ENCODE measurements at regions not wholly inside any gene's neighbourhood (a gene's known extent, or its start where the extent isn't known, plus 50 kb on each side); places are given as distances from the start of the nearest gene placed in this dataset.

DNA sequence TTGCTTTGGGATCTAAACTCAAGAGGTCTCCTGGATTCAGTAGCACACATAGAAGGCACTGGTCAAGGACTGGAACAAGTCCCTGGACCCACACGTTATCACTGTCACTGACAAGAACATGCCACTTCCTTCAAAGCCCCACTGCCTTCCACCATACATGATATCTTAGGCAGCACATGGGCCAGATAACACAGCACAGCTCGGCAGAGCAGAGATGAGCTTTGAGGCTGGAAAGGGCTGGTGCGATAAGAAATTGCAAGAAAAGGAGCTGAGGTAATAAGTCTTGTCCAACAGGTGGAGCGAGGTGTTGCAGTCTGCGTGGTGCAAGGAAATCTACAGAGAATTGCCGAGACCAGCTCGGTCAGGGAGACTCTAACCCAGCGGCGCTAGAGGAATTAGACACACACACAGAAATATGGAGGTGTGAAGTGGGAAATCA lies 139.8 kb upstream of the CDK13 start:
- no peak overlapping the region for H3K9ac ChIP-seq
- no peaks in the 10 kb centered on the region for H3K79me2 ChIP-seq
- H3K4me1 ChIP-seq, result no peaks in the 10 kb centered on the region
- TF ChIP-seq, protein P1, sequence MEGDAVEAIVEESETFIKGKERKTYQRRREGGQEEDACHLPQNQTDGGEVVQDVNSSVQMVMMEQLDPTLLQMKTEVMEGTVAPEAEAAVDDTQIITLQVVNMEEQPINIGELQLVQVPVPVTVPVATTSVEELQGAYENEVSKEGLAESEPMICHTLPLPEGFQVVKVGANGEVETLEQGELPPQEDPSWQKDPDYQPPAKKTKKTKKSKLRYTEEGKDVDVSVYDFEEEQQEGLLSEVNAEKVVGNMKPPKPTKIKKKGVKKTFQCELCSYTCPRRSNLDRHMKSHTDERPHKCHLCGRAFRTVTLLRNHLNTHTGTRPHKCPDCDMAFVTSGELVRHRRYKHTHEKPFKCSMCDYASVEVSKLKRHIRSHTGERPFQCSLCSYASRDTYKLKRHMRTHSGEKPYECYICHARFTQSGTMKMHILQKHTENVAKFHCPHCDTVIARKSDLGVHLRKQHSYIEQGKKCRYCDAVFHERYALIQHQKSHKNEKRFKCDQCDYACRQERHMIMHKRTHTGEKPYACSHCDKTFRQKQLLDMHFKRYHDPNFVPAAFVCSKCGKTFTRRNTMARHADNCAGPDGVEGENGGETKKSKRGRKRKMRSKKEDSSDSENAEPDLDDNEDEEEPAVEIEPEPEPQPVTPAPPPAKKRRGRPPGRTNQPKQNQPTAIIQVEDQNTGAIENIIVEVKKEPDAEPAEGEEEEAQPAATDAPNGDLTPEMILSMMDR (IDR thresholded peaks at IDR 0.05), result no peak
- H3K27me3 ChIP-seq (ENCODE audit: control insufficient read depth, insufficient read depth, low read length), result no peaks in the 10 kb centered on the region
- H3K9me3 ChIP-seq (ENCODE audit: control insufficient read depth, low read length), result no peaks in the 10 kb centered on the region
- H3K36me3 ChIP-seq (ENCODE audit: control insufficient read depth, insufficient read depth, low read length), result no peaks in the 10 kb centered on the region
- H3K4me2 ChIP-seq (ENCODE audit: low read length), result no peak overlapping the region
- H3K4me3 ChIP-seq (ENCODE audit: low read depth, low read length), result no peak overlapping the region
- no peak overlapping the region for H3K27ac ChIP-seq
- no peak overlapping the region for H2AFZ ChIP-seq

DNA sequence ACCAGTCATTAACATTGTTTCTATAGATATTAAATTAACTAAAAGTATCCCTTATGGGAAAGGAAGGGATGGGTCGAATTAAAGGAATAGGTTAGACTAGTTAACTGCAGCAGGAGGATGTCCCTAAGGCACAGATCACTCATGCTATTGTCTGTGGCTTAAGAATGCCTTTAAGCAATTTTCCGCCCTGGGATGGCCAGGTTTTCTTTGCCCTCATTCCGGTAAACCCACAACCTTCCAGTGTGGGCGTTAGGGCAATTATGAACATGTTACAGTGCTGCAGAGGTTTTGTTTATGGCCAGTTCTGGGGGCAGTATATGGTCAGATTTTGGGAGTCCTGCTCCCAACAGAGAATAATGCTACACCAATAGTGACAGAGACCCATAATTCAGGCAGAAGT lies 139.3 kb upstream of the CDK13 start:
- Histone ChIP-seq H3K9me3 (ENCODE audit: control insufficient read depth, low read length) (no peaks in the 10 kb centered on the region), H3K27ac (no peak overlapping the region), H3K4me3 (ENCODE audit: low read depth, low read length) (no peak overlapping the region), H2AFZ (no peak overlapping the region), H3K4me1 (no peaks in the 10 kb centered on the region), H3K9ac (no peak overlapping the region), H3K79me2 (no peaks in the 10 kb centered on the region), H3K27me3 (ENCODE audit: control insufficient read depth, insufficient read depth, low read length) (no peaks in the 10 kb centered on the region), H3K4me2 (ENCODE audit: low read length) (no peak overlapping the region), H3K36me3 (ENCODE audit: control insufficient read depth, insufficient read depth, low read length) (no peaks in the 10 kb centered on the region)
- TF ChIP-seq, protein P1 (IDR thresholded peaks at IDR 0.05), result no peak

DNA sequence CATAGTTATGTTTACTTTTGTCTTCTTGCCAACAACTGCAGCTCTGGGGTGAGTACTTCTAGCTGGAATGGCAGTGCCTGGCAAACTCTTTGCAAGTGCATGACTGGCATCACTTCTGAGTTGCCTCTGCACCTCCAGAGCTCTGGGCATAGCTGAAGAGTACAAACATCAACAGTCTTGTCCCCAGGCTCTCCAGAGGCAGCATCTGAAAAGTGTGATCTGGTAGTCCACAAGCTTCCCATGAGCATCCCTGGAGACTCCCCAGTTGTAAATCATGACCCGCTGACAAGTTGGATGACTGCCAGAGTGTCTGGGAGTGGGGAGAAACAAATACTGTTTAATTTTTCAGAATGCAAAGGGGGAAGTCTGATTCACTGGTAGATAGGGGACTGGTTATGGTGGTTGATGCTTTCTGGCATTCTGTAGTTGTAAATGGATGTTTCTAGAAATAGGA lies 138.9 kb upstream of the CDK13 start:
- Histone ChIP-seq H3K4me3 (ENCODE audit: low read depth, low read length) (no peak overlapping the region), H2AFZ (no peak overlapping the region), H3K27ac (no peak overlapping the region), H3K79me2 (no peaks in the 10 kb centered on the region), H3K9me3 (ENCODE audit: control insufficient read depth, low read length) (no peaks in the 10 kb centered on the region), H3K36me3 (ENCODE audit: control insufficient read depth, insufficient read depth, low read length) (no peaks in the 10 kb centered on the region), H3K4me2 (ENCODE audit: low read length) (no peak overlapping the region), H3K27me3 (ENCODE audit: control insufficient read depth, insufficient read depth, low read length) (no peaks in the 10 kb centered on the region), H3K9ac (no peak overlapping the region), H3K4me1 (no peaks in the 10 kb centered on the region)
- TF ChIP-seq, protein P1 (IDR thresholded peaks at IDR 0.05), result no peak

DNA sequence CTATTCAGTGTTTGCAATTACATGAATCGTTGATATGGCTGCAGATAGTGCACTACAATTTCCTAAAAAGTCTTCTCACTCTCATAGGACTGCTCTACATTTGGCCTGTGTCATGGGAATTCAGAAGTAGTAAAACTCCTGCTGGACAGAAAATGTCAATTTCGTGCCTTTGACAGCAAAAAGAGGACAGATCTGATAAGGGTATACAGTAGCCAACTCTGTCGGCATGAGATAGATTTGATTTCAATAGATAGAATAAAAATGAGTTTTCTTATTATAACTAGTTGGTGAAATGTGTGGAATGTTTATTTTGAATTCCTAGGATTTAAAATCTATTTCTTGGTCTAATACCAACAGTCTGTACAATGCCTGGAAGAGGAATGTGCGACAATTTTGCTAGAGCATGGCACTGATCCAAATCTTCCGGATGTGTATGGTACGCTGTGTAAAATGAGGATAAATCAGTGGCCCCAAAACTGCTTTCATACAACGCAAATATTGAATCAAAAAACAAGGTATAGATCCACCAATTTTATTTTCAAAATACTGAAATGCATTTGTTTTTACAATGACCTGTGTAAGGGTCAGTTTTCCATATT lies 133.5 kb upstream of the CDK13 start:
- Histone ChIP-seq H3K79me2 (no peaks in the 10 kb centered on the region), H3K27ac (no peak overlapping the region), H3K9ac (no peak overlapping the region), H3K4me3 (ENCODE audit: low read depth, low read length) (peak overlapping the region; percentile 3), H3K9me3 (ENCODE audit: control insufficient read depth, low read length) (no peaks in the 10 kb centered on the region), H2AFZ (no peak overlapping the region), H3K4me1 (peaks cover 4% of the 10 kb centered on the region), H3K27me3 (ENCODE audit: control insufficient read depth, insufficient read depth, low read length) (no peaks in the 10 kb centered on the region), H3K36me3 (ENCODE audit: control insufficient read depth, insufficient read depth, low read length) (no peaks in the 10 kb centered on the region), H3K4me2 (ENCODE audit: low read length) (peak overlapping the region; percentile 18)
- TF ChIP-seq, protein P1 (IDR thresholded peaks at IDR 0.05), result no peak

DNA sequence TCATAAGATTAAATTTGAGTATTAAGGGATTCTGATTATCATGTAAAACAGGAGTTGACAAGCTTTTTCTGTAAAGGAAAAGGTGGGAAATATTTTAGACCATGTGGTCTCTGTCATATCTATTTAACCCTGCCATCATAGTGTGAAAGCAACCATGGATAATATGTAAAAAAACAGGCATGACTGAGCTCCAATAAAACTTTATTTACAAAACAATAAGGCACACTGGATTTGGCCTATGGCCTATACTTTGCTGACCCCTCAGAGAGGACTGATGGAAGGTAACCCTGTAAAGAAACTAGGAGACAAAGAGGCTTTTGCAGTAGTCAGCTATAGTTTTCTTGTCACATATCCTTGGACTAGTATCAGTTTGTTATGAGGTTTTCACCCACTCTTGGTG lies 130.5 kb upstream of the CDK13 start:
- Histone ChIP-seq H3K27ac (no peak overlapping the region), H3K4me1 (peaks cover 4% of the 10 kb centered on the region), H3K79me2 (no peaks in the 10 kb centered on the region), H3K9me3 (ENCODE audit: control insufficient read depth, low read length) (no peaks in the 10 kb centered on the region), H2AFZ (no peak overlapping the region), H3K27me3 (ENCODE audit: control insufficient read depth, insufficient read depth, low read length) (no peaks in the 10 kb centered on the region), H3K4me2 (ENCODE audit: low read length) (no peak overlapping the region), H3K9ac (no peak overlapping the region), H3K36me3 (ENCODE audit: control insufficient read depth, insufficient read depth, low read length) (no peaks in the 10 kb centered on the region), H3K4me3 (ENCODE audit: low read depth, low read length) (no peak overlapping the region)
- TF ChIP-seq, protein P1 (IDR thresholded peaks at IDR 0.05), result no peak

Data from parathyroid adenoma (tissue), 2 donors.